GM06990 (cell line): ENCODE measurements at regions not wholly inside any gene's neighbourhood (a gene's known extent, or its start where the extent isn't known, plus 50 kb on each side); places are given as distances from the start of the nearest gene placed in this dataset.

Experiments used
- DNase-seq: peaks from one replicate; pipeline ENCODE4 v3.0.0-alpha.2; 2011; ENCODE audit not compliant: insufficient read length; ENCODE audit errors: extremely low read depth
- H3K27me3 ChIP-seq: replicated peaks from 2 replicates; pipeline ENCODE4 v1.6.0; 2011; ENCODE audit warnings: low read length; ENCODE audit not compliant: control insufficient read depth, insufficient read depth
- H3K36me3 ChIP-seq: 2 replicates; pipeline ENCODE4 v1.5.1; 2011; ENCODE audit warnings: low read length; ENCODE audit not compliant: control insufficient read depth, insufficient read depth
- H3K4me3 ChIP-seq: replicated peaks from 2 replicates; pipeline ENCODE4 v1.5.1; 2011; ENCODE audit warnings: low read depth, mild to moderate bottlenecking, control low read depth, low read length
- CTCF ChIP-seq: IDR thresholded peaks from 2 replicates; pipeline ENCODE4 v1.5.1; 2011; ENCODE audit warnings: low read length, control low read depth, mild to moderate bottlenecking, inconsistent platforms; ENCODE audit not compliant: insufficient read depth, poor library complexity, severe bottlenecking

- DNase-seq: no peak
- Histone ChIP-seq H3K27me3 (no peaks in the 10 kb centered on the region), H3K36me3 (no peaks in the 10 kb centered on the region), H3K4me3 (no peak overlapping the region)
- no peak for TF ChIP-seq CTCF
Measured at GRCh38 chr4:42786350-42787078, 106.0 kb upstream of the GRXCR1 start.

- Histone ChIP-seq H3K36me3 (no peaks in the 10 kb centered on the region), H3K27me3 (no peaks in the 10 kb centered on the region), H3K4me3 (no peak overlapping the region)
- TF ChIP-seq CTCF: no peak
- DNase-seq: no peak
Measured at GRCh38 chr4:42785817-42786216, 106.7 kb upstream of the GRXCR1 start.

GRCh38 chr4:42781315-42781714, 111.2 kb upstream of the GRXCR1 start:
- H3K4me3 ChIP-seq: no peak overlapping the region
- TF ChIP-seq CTCF: no peak
- H3K36me3 ChIP-seq: no peaks in the 10 kb centered on the region
- no peaks in the 10 kb centered on the region for H3K27me3 ChIP-seq
- DNase-seq: no peak

GRCh38 chr4:42778349-42778748, 114.2 kb upstream of the GRXCR1 start:
- no peak overlapping the region for H3K4me3 ChIP-seq
- DNase-seq: no peak
- no peaks in the 10 kb centered on the region for H3K36me3 ChIP-seq
- H3K27me3 ChIP-seq: no peaks in the 10 kb centered on the region
- TF ChIP-seq CTCF: no peak

GRCh38 chr4:42768125-42768748, 111.3 kb upstream of the ATP8A1 start:
- no peaks in the 10 kb centered on the region for H3K36me3 ChIP-seq
- no peak for DNase-seq
- no peaks in the 10 kb centered on the region for H3K27me3 ChIP-seq
- H3K4me3 ChIP-seq: no peak overlapping the region
- TF ChIP-seq CTCF: peak; percentile 42

- no peak for TF ChIP-seq CTCF
- DNase-seq: no peak
- Histone ChIP-seq H3K36me3 (no peaks in the 10 kb centered on the region), H3K27me3 (no peaks in the 10 kb centered on the region), H3K4me3 (no peak overlapping the region)
Measured at GRCh38 chr4:42767669-42768068, 110.8 kb upstream of the ATP8A1 start.
